ENCODE measurements at regions not wholly inside any gene's neighbourhood (a gene's known extent, or its start where the extent isn't known, plus 50 kb on each side); places are given as distances from the start of the nearest gene placed in this dataset.

DNA sequence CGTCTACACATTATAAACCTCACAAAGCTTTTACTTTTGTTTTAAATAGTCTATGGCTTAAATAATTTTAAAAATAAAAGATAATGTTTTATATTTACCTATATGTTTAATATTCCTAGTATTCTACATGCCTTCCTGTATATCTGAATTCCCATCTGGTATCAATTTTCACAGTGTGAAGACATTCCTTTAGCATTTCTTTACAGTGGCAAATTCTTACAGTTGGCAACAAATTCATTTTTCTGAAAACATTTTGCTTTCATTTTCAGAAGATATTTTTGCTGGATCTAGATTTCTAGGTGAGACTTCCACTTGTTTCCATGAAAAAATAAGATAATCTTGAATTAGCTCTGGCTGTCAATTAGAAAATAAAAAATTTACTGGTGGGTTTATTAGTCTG, 471.4 kb upstream of the NAALADL2 start:
- TF ChIP-seq OSR1 (CRISPR knock-in tag; IDR thresholded peaks at IDR 0.05) (no peak), GLIS3 (CRISPR knock-in tag; IDR thresholded peaks at IDR 0.05) (no peak), ESRRG (CRISPR knock-in tag; IDR thresholded peaks at IDR 0.05) (no peak), ARNTL (CRISPR knock-in tag; IDR thresholded peaks at IDR 0.05; ENCODE audit: borderline replicate concordance, low read depth) (no peak), ZNF8 (CRISPR knock-in tag; IDR thresholded peaks at IDR 0.05) (no peak), SNAI2 (CRISPR knock-in tag; IDR thresholded peaks at IDR 0.05) (no peak), ISL1 (CRISPR knock-in tag; IDR thresholded peaks at IDR 0.05) (no peak), RARB (CRISPR knock-in tag; IDR thresholded peaks at IDR 0.05) (no peak), ZC3H10 (CRISPR knock-in tag; IDR thresholded peaks at IDR 0.05) (no peak), TOX (CRISPR knock-in tag; IDR thresholded peaks at IDR 0.05; ENCODE audit: borderline replicate concordance) (no peak), ZFP3 (CRISPR knock-in tag; IDR thresholded peaks at IDR 0.05) (no peak), PPARA (CRISPR knock-in tag; IDR thresholded peaks at IDR 0.05; ENCODE audit: borderline replicate concordance) (no peak), TCF4 (CRISPR knock-in tag; IDR thresholded peaks at IDR 0.05; ENCODE audit: borderline replicate concordance) (no peak)
- TF ChIP-seq, protein P1, sequence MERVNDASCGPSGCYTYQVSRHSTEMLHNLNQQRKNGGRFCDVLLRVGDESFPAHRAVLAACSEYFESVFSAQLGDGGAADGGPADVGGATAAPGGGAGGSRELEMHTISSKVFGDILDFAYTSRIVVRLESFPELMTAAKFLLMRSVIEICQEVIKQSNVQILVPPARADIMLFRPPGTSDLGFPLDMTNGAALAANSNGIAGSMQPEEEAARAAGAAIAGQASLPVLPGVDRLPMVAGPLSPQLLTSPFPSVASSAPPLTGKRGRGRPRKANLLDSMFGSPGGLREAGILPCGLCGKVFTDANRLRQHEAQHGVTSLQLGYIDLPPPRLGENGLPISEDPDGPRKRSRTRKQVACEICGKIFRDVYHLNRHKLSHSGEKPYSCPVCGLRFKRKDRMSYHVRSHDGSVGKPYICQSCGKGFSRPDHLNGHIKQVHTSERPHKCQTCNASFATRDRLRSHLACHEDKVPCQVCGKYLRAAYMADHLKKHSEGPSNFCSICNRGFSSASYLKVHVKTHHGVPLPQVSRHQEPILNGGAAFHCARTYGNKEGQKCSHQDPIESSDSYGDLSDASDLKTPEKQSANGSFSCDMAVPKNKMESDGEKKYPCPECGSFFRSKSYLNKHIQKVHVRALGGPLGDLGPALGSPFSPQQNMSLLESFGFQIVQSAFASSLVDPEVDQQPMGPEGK (CRISPR knock-in tag; IDR thresholded peaks at IDR 0.05; ENCODE audit: borderline replicate concordance), result no peak
